H1 (cell line): ENCODE measurements at regions not wholly inside any gene's neighbourhood (a gene's known extent, or its start where the extent isn't known, plus 50 kb on each side); places are given as distances from the start of the nearest gene placed in this dataset.

Experiments
- CTCF ChIA-PET: fragments of 300-600 bp; sonication (Branson Sonifier 250); formaldehyde crosslinking; loops from one replicate; lab custom pipeline; 2021; ENCODE audit not compliant: partially characterized antibody; lab: Charles Lee
- POLR2A ChIA-PET: fragments of 300-600 bp; sonication (Branson Sonifier 250); formaldehyde crosslinking; loops from one replicate; lab custom pipeline; 2021; ENCODE audit warnings: inconsistent platforms; ENCODE audit not compliant: partially characterized antibody; lab: Charles Lee
- DNase-seq, 2 experiments: peaks; one replicate each; pipeline versions ENCODE4 v3.0.0 to v3.0.0-alpha.2; 2010 to 2022; ENCODE audit warnings: low spot score in 2 of 2, low read depth in 1 of 2, mixed read lengths in 1 of 2
- FAIRE-seq: peaks from 2 replicates; lab custom pipeline; 2011; peaks lifted over from hg19 to GRCh38; lab: Jason Lieb, UNC
- H2AFZ ChIP-seq: 2 replicates; pipeline ENCODE4 v1.8.1; 2012; ENCODE audit warnings: low read length, inconsistent platforms
- H2AK5ac ChIP-seq: 2 replicates; pipeline ENCODE4 v1.6.1; 2013; ENCODE audit warnings: low read depth, low read length
- H2BK120ac ChIP-seq: replicated peaks from 2 replicates; pipeline ENCODE3; 2013; ENCODE audit warnings: low read depth, low read length, inconsistent platforms
- H2BK12ac ChIP-seq: 2 replicates; pipeline ENCODE4 v1.6.1; 2013; ENCODE audit warnings: low read depth, low read length
- H2BK15ac ChIP-seq: 2 replicates; pipeline ENCODE4 v1.6.1; 2013; ENCODE audit warnings: low read length
- H2BK20ac ChIP-seq: 2 replicates; pipeline ENCODE4 v1.6.1; 2013; ENCODE audit warnings: low read length
- H2BK5ac ChIP-seq: 2 replicates; pipeline ENCODE4 v1.6.1; 2013; ENCODE audit warnings: low read depth, low read length
- H3K14ac ChIP-seq: 2 replicates; pipeline ENCODE4 v1.6.1; 2013; ENCODE audit warnings: inconsistent platforms; ENCODE audit not compliant: insufficient read length
- H3K18ac ChIP-seq: 2 replicates; pipeline ENCODE4 v1.6.1; 2013; ENCODE audit warnings: low read length; ENCODE audit errors: extremely low read depth
- H3K23ac ChIP-seq: 2 replicates; pipeline ENCODE4 v1.6.1; 2013; ENCODE audit warnings: inconsistent platforms; ENCODE audit not compliant: insufficient read length
- H3K23me2 ChIP-seq: 2 replicates; pipeline ENCODE4 v1.6.1; 2013; ENCODE audit warnings: low read depth, low read length
- H3K27ac ChIP-seq: 2 replicates; pipeline ENCODE4 v1.6.1; 2011; ENCODE audit warnings: low read depth, low read length, inconsistent platforms
- H3K27me3 ChIP-seq, 4 experiments: replicated peaks in 1 of 4; 1 replicate in 1 of 4; 2 replicates in 3 of 4; pipeline versions ENCODE4 v1.6.1 to v1.8.1; 2011 to 2013; ENCODE audit warnings: low read length in 3 of 4, mild to moderate bottlenecking in 3 of 4, inconsistent platforms in 2 of 4, mixed read lengths in 2 of 4, moderate library complexity in 1 of 4; ENCODE audit not compliant: control insufficient read depth in 3 of 4, insufficient read depth in 3 of 4; ENCODE audit errors: extremely low read depth in 1 of 4
- H3K36me3 ChIP-seq, 4 experiments: 2 replicates each; pipeline versions ENCODE4 v1.6.1 to v1.8.1; 2011 to 2013; ENCODE audit warnings: mild to moderate bottlenecking in 4 of 4, low read length in 3 of 4, moderate library complexity in 2 of 4, control low read depth in 1 of 4, inconsistent platforms in 1 of 4; ENCODE audit not compliant: insufficient read depth in 4 of 4, control insufficient read depth in 2 of 4
- H3K4ac ChIP-seq: replicated peaks from 2 replicates; pipeline ENCODE3; 2013; ENCODE audit warnings: low read length, low read depth, mixed read lengths, inconsistent platforms; ENCODE audit not compliant: insufficient read length
- H3K4me1 ChIP-seq, 4 experiments: replicated peaks in 1 of 4; 1 replicate in 1 of 4; 2 replicates in 3 of 4; pipeline versions ENCODE4 v1.6.1 to v1.8.1; 2011 to 2013; ENCODE audit warnings: low read length in 3 of 4, inconsistent platforms in 2 of 4, mixed read lengths in 1 of 4; ENCODE audit not compliant: insufficient read depth in 4 of 4, control insufficient read depth in 3 of 4
- H3K4me2 ChIP-seq, 2 experiments: 2 replicates each; pipeline versions ENCODE4 v1.6.1 to v1.8.1; 2011 to 2013; ENCODE audit warnings: low read depth in 2 of 2, low read length in 2 of 2, control low read depth in 1 of 2, inconsistent platforms in 1 of 2, mild to moderate bottlenecking in 1 of 2; ENCODE audit not compliant: insufficient read depth in 1 of 2
- H3K4me3 ChIP-seq, 4 experiments: fragments of 200-600, 300-600 bp in 1 of 4; sonication (generic), shearing (Covaris generic), sonication (Bioruptor Twin) in 1 of 4; 2 replicates each; pipeline versions ENCODE4 v1.5.1 to v1.8.1; 2011 to 2016; ENCODE audit warnings: low read length in 4 of 4, low read depth in 3 of 4, control low read depth in 2 of 4, inconsistent platforms in 2 of 4, mild to moderate bottlenecking in 2 of 4, mixed read lengths in 1 of 4, moderate library complexity in 1 of 4; ENCODE audit not compliant: insufficient read depth in 2 of 4; ENCODE audit errors: extremely low read depth in 1 of 4
- H3K56ac ChIP-seq: replicated peaks from 2 replicates; pipeline ENCODE3; 2013; ENCODE audit warnings: low read depth, mild to moderate bottlenecking, mixed read lengths, low read length, inconsistent platforms; ENCODE audit not compliant: insufficient read length
- H3K79me1 ChIP-seq: 2 replicates; pipeline ENCODE4 v1.6.1; 2013; ENCODE audit warnings: low read depth, low read length, control low read depth
- H3K79me2 ChIP-seq, 2 experiments: 2 replicates each; pipeline versions ENCODE4 v1.6.1 to v1.8.1; 2012 to 2013; ENCODE audit warnings: low read length in 2 of 2, mild to moderate bottlenecking in 2 of 2, inconsistent platforms in 1 of 2; ENCODE audit not compliant: insufficient read depth in 2 of 2, control insufficient read depth in 1 of 2
- H3K9ac ChIP-seq, 4 experiments: replicated peaks in 1 of 4; 1 replicate in 1 of 4; 2 replicates in 3 of 4; pipeline versions ENCODE4 v1.6.1 to v1.8.1; 2011 to 2013; ENCODE audit warnings: low read depth in 3 of 4, low read length in 3 of 4, control low read depth in 2 of 4, mild to moderate bottlenecking in 2 of 4, moderate library complexity in 2 of 4, inconsistent platforms in 1 of 4; ENCODE audit errors: extremely low read depth in 1 of 4
- H3K9me3 ChIP-seq, 2 experiments: 2 replicates each; pipeline versions ENCODE4 v1.6.1 to v1.8.1; 2012 to 2013; ENCODE audit warnings: mild to moderate bottlenecking in 2 of 2, moderate library complexity in 2 of 2, control low read depth in 1 of 2, inconsistent platforms in 1 of 2, low read depth in 1 of 2, low read length in 1 of 2, mixed read lengths in 1 of 2; ENCODE audit not compliant: insufficient read depth in 2 of 2
- H4K20me1 ChIP-seq, 2 experiments: replicated peaks in 1 of 2; 2 replicates each; pipeline versions ENCODE3 to v1.8.1; 2011 to 2013; ENCODE audit warnings: inconsistent platforms in 2 of 2, low read length in 2 of 2, mild to moderate bottlenecking in 1 of 2; ENCODE audit not compliant: insufficient read depth in 2 of 2, control insufficient read depth in 1 of 2
- H4K5ac ChIP-seq: 2 replicates; pipeline ENCODE4 v1.6.1; 2013; ENCODE audit warnings: low read length, low read depth, mixed read lengths, inconsistent platforms; ENCODE audit not compliant: insufficient read length
- H4K8ac ChIP-seq: 2 replicates; pipeline ENCODE4 v1.8.0; 2013; ENCODE audit warnings: mild to moderate bottlenecking, moderate library complexity, low read length, inconsistent platforms; ENCODE audit not compliant: insufficient read depth; ENCODE audit errors: extremely low read depth
- H4K91ac ChIP-seq: replicated peaks from 2 replicates; pipeline ENCODE3; 2013; ENCODE audit warnings: low read length, mixed read lengths, inconsistent platforms; ENCODE audit not compliant: insufficient read length
- ASH2L ChIP-seq: fragments of 200-600, 300-600 bp; sonication (generic); IDR thresholded peaks from one replicate; pipeline ENCODE4 v1.7.1; 2017; ENCODE audit warnings: low read length
- ATF2 ChIP-seq: IDR thresholded peaks from 2 replicates; pipeline ENCODE4 v1.6.1; 2012; ENCODE audit warnings: low read length, inconsistent platforms
- CHD1 ChIP-seq: IDR thresholded peaks from 2 replicates; pipeline ENCODE4 v1.6.1; 2012; ENCODE audit warnings: low read depth, low read length, improper control_type of control experiment
- CHD2 ChIP-seq: IDR thresholded peaks from 2 replicates; pipeline ENCODE4 v1.6.1; 2012; ENCODE audit warnings: low read length, improper control_type of control experiment
- FOSL1 ChIP-seq: IDR thresholded peaks from 2 replicates; pipeline ENCODE4 v1.6.1; 2011; ENCODE audit warnings: mild to moderate bottlenecking, low read depth, low read length, moderate library complexity; ENCODE audit not compliant: insufficient read depth
- HDAC2 ChIP-seq, 2 experiments: fragments of 300-600 bp in 1 of 2; sonication (generic) in 1 of 2; IDR thresholded peaks; 2 replicates each; pipeline ENCODE4 v1.6.1; 2011 to 2012; ENCODE audit warnings: low read depth in 2 of 2, low read length in 2 of 2, mild to moderate bottlenecking in 2 of 2, moderate library complexity in 2 of 2, borderline replicate concordance in 1 of 2, inconsistent platforms in 1 of 2
- RNF2 ChIP-seq: fragments of 200-900, 300-1000 bp; sonication (generic); IDR thresholded peaks from 2 replicates; pipeline ENCODE4 v1.7.1; 2016; ENCODE audit warnings: borderline replicate concordance, low read depth, mild to moderate bottlenecking, antibody characterized with exemption, low read length; ENCODE audit not compliant: poor library complexity, severe bottlenecking; ENCODE audit errors: missing control alignments
- SUZ12 ChIP-seq: fragments of 200-600 bp; sonication (generic); IDR thresholded peaks from 2 replicates; pipeline ENCODE4 v1.6.1; 2012; ENCODE audit warnings: mild to moderate bottlenecking, inconsistent platforms, low read length, moderate library complexity, mixed read lengths
- YY1 ChIP-seq: IDR thresholded peaks from 2 replicates; pipeline ENCODE4 v1.6.1; 2011; ENCODE audit warnings: low read depth, mild to moderate bottlenecking, low read length
- WGBS, 2 experiments: shearing (Covaris generic) in 1 of 2; methylation state at CpG; one replicate each; pipeline versions ENCODE4 v1.1.6 to v1.1.7; 2013 to 2015; ENCODE audit warnings: low lambda C conversion rate in 2 of 2, mixed read lengths in 2 of 2, inconsistent platforms in 1 of 2, low coverage in 1 of 2, missing lambda C conversion rate in 1 of 2; ENCODE audit not compliant: insufficient replicate concordance in 2 of 2, insufficient coverage in 1 of 2, insufficient read length in 1 of 2; ENCODE audit errors: extremely low coverage in 1 of 2, missing lambda C conversion rate in 1 of 2; 5-methylcytosine and 5-hydroxymethylcytosine counted together

- H2AK5ac ChIP-seq, result no peak overlapping the region
- no peak overlapping the region for H3K23ac ChIP-seq
- no peak overlapping the region for H3K18ac ChIP-seq
- H2BK15ac ChIP-seq, result 0 out of 2 replicates have a peak overlapping the region, but pooled peaks have one; percentile 41
- H4K20me1 ChIP-seq, result no peaks in the 10 kb centered on the region
- no peak overlapping the region for H4K5ac ChIP-seq
- POLR2A ChIA-PET, result no interaction called here
- peaks cover 7% of the 10 kb centered on the region for H3K23me2 ChIP-seq
- H3K9ac ChIP-seq, result no peak overlapping the region
- H3K27ac ChIP-seq, result no peak overlapping the region
- DNase-seq (no peak), FAIRE-seq (no peak)
- WGBS, 2 experiments, result 78% methylated on average over 4 of the region's 4 CpGs; no CpG with 5 or more reads in 1 of the 2 experiments
- H3K9me3 ChIP-seq, result no peaks in the 10 kb centered on the region
- H2BK120ac ChIP-seq, result no peak overlapping the region
- no peak overlapping the region for H2BK5ac ChIP-seq
- H3K4me1 ChIP-seq, result peaks cover 0 to 6% (median 1%) of the 10 kb centered on the region in 4 experiments; a peak in 3 of 7 replicates
- H3K14ac ChIP-seq, result no peak overlapping the region
- no peak for TF ChIP-seq HDAC2 (IDR thresholded peaks at IDR 0.05; ENCODE audit: borderline replicate concordance in 1 of 2, low read depth in 2 of 2, low read length in 2 of 2)
- TF ChIP-seq FOSL1, result no peak
- TF ChIP-seq RNF2, result no peak
- TF ChIP-seq ATF2, result no peak
- TF ChIP-seq CHD1, result no peak
- no peak for TF ChIP-seq SUZ12
- TF ChIP-seq ASH2L, result no peak
- TF ChIP-seq YY1, result no peak
- TF ChIP-seq CHD2, result no peak
- no peaks in the 10 kb centered on the region for H3K79me2 ChIP-seq
- peaks cover 0 to 10% (median 0%) of the 10 kb centered on the region in 4 experiments; a peak in 4 of 7 replicates for H3K27me3 ChIP-seq
- no peak overlapping the region for H3K4ac ChIP-seq
- H4K8ac ChIP-seq, result no peak overlapping the region
- H3K4me3 ChIP-seq, result peak overlapping the region in 3 of 4 experiments; percentile 41 to 65 (median 62); a peak in 4 of 8 replicates
- H2AFZ ChIP-seq, result 0 out of 2 replicates have a peak overlapping the region, but pooled peaks have one; percentile 18
- H4K91ac ChIP-seq, result no peak overlapping the region
- H3K4me2 ChIP-seq, result peak overlapping the region; percentile 64 to 76; a peak in 2 of 4 replicates
- CTCF ChIA-PET, result interaction anchor here (0.5 to 1.7 kb wide), 5 partner anchors 9 to 90 kb away, joined by 3 to 5 read pairs (median 4); no protein-coding TSS in a partner anchor
- H2BK12ac ChIP-seq, result no peak overlapping the region
- no peaks in the 10 kb centered on the region for H3K36me3 ChIP-seq
- no peaks in the 10 kb centered on the region for H3K79me1 ChIP-seq
- no peak overlapping the region for H3K56ac ChIP-seq
- no peak overlapping the region for H2BK20ac ChIP-seq
Measured at GRCh38 chr18:10131081-10131459, 217.3 kb downstream of the VAPA start.
